H1 (cell line): ENCODE measurements at regions not wholly inside any gene's neighbourhood (a gene's known extent, or its start where the extent isn't known, plus 50 kb on each side); places are given as distances from the start of the nearest gene placed in this dataset.

Experiments
- CTCF ChIA-PET: fragments of 300-600 bp; sonication (Branson Sonifier 250); formaldehyde crosslinking; loops from one replicate; lab custom pipeline; 2021; ENCODE audit not compliant: partially characterized antibody; lab: Charles Lee
- POLR2A ChIA-PET: fragments of 300-600 bp; sonication (Branson Sonifier 250); formaldehyde crosslinking; loops from one replicate; lab custom pipeline; 2021; ENCODE audit warnings: inconsistent platforms; ENCODE audit not compliant: partially characterized antibody; lab: Charles Lee
- DNase-seq, 2 experiments: peaks; one replicate each; pipeline versions ENCODE4 v3.0.0 to v3.0.0-alpha.2; 2010 to 2022; ENCODE audit warnings: low spot score in 2 of 2, low read depth in 1 of 2, mixed read lengths in 1 of 2
- FAIRE-seq: peaks from 2 replicates; lab custom pipeline; 2011; peaks lifted over from hg19 to GRCh38; lab: Jason Lieb, UNC
- H2AFZ ChIP-seq: 2 replicates; pipeline ENCODE4 v1.8.1; 2012; ENCODE audit warnings: low read length, inconsistent platforms
- H2AK5ac ChIP-seq: 2 replicates; pipeline ENCODE4 v1.6.1; 2013; ENCODE audit warnings: low read depth, low read length
- H2BK120ac ChIP-seq: replicated peaks from 2 replicates; pipeline ENCODE3; 2013; ENCODE audit warnings: low read depth, low read length, inconsistent platforms
- H2BK12ac ChIP-seq: 2 replicates; pipeline ENCODE4 v1.6.1; 2013; ENCODE audit warnings: low read depth, low read length
- H2BK15ac ChIP-seq: 2 replicates; pipeline ENCODE4 v1.6.1; 2013; ENCODE audit warnings: low read length
- H2BK20ac ChIP-seq: 2 replicates; pipeline ENCODE4 v1.6.1; 2013; ENCODE audit warnings: low read length
- H2BK5ac ChIP-seq: 2 replicates; pipeline ENCODE4 v1.6.1; 2013; ENCODE audit warnings: low read depth, low read length
- H3K14ac ChIP-seq: 2 replicates; pipeline ENCODE4 v1.6.1; 2013; ENCODE audit warnings: inconsistent platforms; ENCODE audit not compliant: insufficient read length
- H3K18ac ChIP-seq: 2 replicates; pipeline ENCODE4 v1.6.1; 2013; ENCODE audit warnings: low read length; ENCODE audit errors: extremely low read depth
- H3K23ac ChIP-seq: 2 replicates; pipeline ENCODE4 v1.6.1; 2013; ENCODE audit warnings: inconsistent platforms; ENCODE audit not compliant: insufficient read length
- H3K23me2 ChIP-seq: 2 replicates; pipeline ENCODE4 v1.6.1; 2013; ENCODE audit warnings: low read depth, low read length
- H3K27ac ChIP-seq: 2 replicates; pipeline ENCODE4 v1.6.1; 2011; ENCODE audit warnings: low read depth, low read length, inconsistent platforms
- H3K27me3 ChIP-seq, 4 experiments: replicated peaks in 1 of 4; 1 replicate in 1 of 4; 2 replicates in 3 of 4; pipeline versions ENCODE4 v1.6.1 to v1.8.1; 2011 to 2013; ENCODE audit warnings: low read length in 3 of 4, mild to moderate bottlenecking in 3 of 4, inconsistent platforms in 2 of 4, mixed read lengths in 2 of 4, moderate library complexity in 1 of 4; ENCODE audit not compliant: control insufficient read depth in 3 of 4, insufficient read depth in 3 of 4; ENCODE audit errors: extremely low read depth in 1 of 4
- H3K36me3 ChIP-seq, 4 experiments: 2 replicates each; pipeline versions ENCODE4 v1.6.1 to v1.8.1; 2011 to 2013; ENCODE audit warnings: mild to moderate bottlenecking in 4 of 4, low read length in 3 of 4, moderate library complexity in 2 of 4, control low read depth in 1 of 4, inconsistent platforms in 1 of 4; ENCODE audit not compliant: insufficient read depth in 4 of 4, control insufficient read depth in 2 of 4
- H3K4ac ChIP-seq: replicated peaks from 2 replicates; pipeline ENCODE3; 2013; ENCODE audit warnings: low read length, low read depth, mixed read lengths, inconsistent platforms; ENCODE audit not compliant: insufficient read length
- H3K4me1 ChIP-seq, 4 experiments: replicated peaks in 1 of 4; 1 replicate in 1 of 4; 2 replicates in 3 of 4; pipeline versions ENCODE4 v1.6.1 to v1.8.1; 2011 to 2013; ENCODE audit warnings: low read length in 3 of 4, inconsistent platforms in 2 of 4, mixed read lengths in 1 of 4; ENCODE audit not compliant: insufficient read depth in 4 of 4, control insufficient read depth in 3 of 4
- H3K4me2 ChIP-seq, 2 experiments: 2 replicates each; pipeline versions ENCODE4 v1.6.1 to v1.8.1; 2011 to 2013; ENCODE audit warnings: low read depth in 2 of 2, low read length in 2 of 2, control low read depth in 1 of 2, inconsistent platforms in 1 of 2, mild to moderate bottlenecking in 1 of 2; ENCODE audit not compliant: insufficient read depth in 1 of 2
- H3K4me3 ChIP-seq, 4 experiments: fragments of 200-600, 300-600 bp in 1 of 4; sonication (generic), shearing (Covaris generic), sonication (Bioruptor Twin) in 1 of 4; 2 replicates each; pipeline versions ENCODE4 v1.5.1 to v1.8.1; 2011 to 2016; ENCODE audit warnings: low read length in 4 of 4, low read depth in 3 of 4, control low read depth in 2 of 4, inconsistent platforms in 2 of 4, mild to moderate bottlenecking in 2 of 4, mixed read lengths in 1 of 4, moderate library complexity in 1 of 4; ENCODE audit not compliant: insufficient read depth in 2 of 4; ENCODE audit errors: extremely low read depth in 1 of 4
- H3K56ac ChIP-seq: replicated peaks from 2 replicates; pipeline ENCODE3; 2013; ENCODE audit warnings: low read depth, mild to moderate bottlenecking, mixed read lengths, low read length, inconsistent platforms; ENCODE audit not compliant: insufficient read length
- H3K79me1 ChIP-seq: 2 replicates; pipeline ENCODE4 v1.6.1; 2013; ENCODE audit warnings: low read depth, low read length, control low read depth
- H3K79me2 ChIP-seq, 2 experiments: 2 replicates each; pipeline versions ENCODE4 v1.6.1 to v1.8.1; 2012 to 2013; ENCODE audit warnings: low read length in 2 of 2, mild to moderate bottlenecking in 2 of 2, inconsistent platforms in 1 of 2; ENCODE audit not compliant: insufficient read depth in 2 of 2, control insufficient read depth in 1 of 2
- H3K9ac ChIP-seq, 4 experiments: replicated peaks in 1 of 4; 1 replicate in 1 of 4; 2 replicates in 3 of 4; pipeline versions ENCODE4 v1.6.1 to v1.8.1; 2011 to 2013; ENCODE audit warnings: low read depth in 3 of 4, low read length in 3 of 4, control low read depth in 2 of 4, mild to moderate bottlenecking in 2 of 4, moderate library complexity in 2 of 4, inconsistent platforms in 1 of 4; ENCODE audit errors: extremely low read depth in 1 of 4
- H3K9me3 ChIP-seq, 2 experiments: 2 replicates each; pipeline versions ENCODE4 v1.6.1 to v1.8.1; 2012 to 2013; ENCODE audit warnings: mild to moderate bottlenecking in 2 of 2, moderate library complexity in 2 of 2, control low read depth in 1 of 2, inconsistent platforms in 1 of 2, low read depth in 1 of 2, low read length in 1 of 2, mixed read lengths in 1 of 2; ENCODE audit not compliant: insufficient read depth in 2 of 2
- H4K20me1 ChIP-seq, 2 experiments: replicated peaks in 1 of 2; 2 replicates each; pipeline versions ENCODE3 to v1.8.1; 2011 to 2013; ENCODE audit warnings: inconsistent platforms in 2 of 2, low read length in 2 of 2, mild to moderate bottlenecking in 1 of 2; ENCODE audit not compliant: insufficient read depth in 2 of 2, control insufficient read depth in 1 of 2
- H4K5ac ChIP-seq: 2 replicates; pipeline ENCODE4 v1.6.1; 2013; ENCODE audit warnings: low read length, low read depth, mixed read lengths, inconsistent platforms; ENCODE audit not compliant: insufficient read length
- H4K8ac ChIP-seq: 2 replicates; pipeline ENCODE4 v1.8.0; 2013; ENCODE audit warnings: mild to moderate bottlenecking, moderate library complexity, low read length, inconsistent platforms; ENCODE audit not compliant: insufficient read depth; ENCODE audit errors: extremely low read depth
- H4K91ac ChIP-seq: replicated peaks from 2 replicates; pipeline ENCODE3; 2013; ENCODE audit warnings: low read length, mixed read lengths, inconsistent platforms; ENCODE audit not compliant: insufficient read length
- ASH2L ChIP-seq: fragments of 200-600, 300-600 bp; sonication (generic); IDR thresholded peaks from one replicate; pipeline ENCODE4 v1.7.1; 2017; ENCODE audit warnings: low read length
- BACH1 ChIP-seq: IDR thresholded peaks from 2 replicates; pipeline ENCODE4 v1.6.1; 2012; ENCODE audit warnings: low read length, improper control_type of control experiment
- BCL11A ChIP-seq, 2 experiments: IDR thresholded peaks; one replicate each; pipeline ENCODE4 v1.6.1; 2011; ENCODE audit warnings: low read depth in 2 of 2, low read length in 2 of 2, mild to moderate bottlenecking in 2 of 2
- BRCA1 ChIP-seq: IDR thresholded peaks from 2 replicates; pipeline ENCODE4 v1.6.1; 2012; ENCODE audit warnings: low read depth, low read length, improper control_type of control experiment
- CREB1 ChIP-seq: IDR thresholded peaks from 2 replicates; pipeline ENCODE4 v1.6.1; 2012; ENCODE audit warnings: inconsistent platforms
- CTBP2 ChIP-seq: IDR thresholded peaks from 2 replicates; pipeline ENCODE4 v1.7.0; 2011; ENCODE audit warnings: borderline replicate concordance, mild to moderate bottlenecking, moderate library complexity, mixed read lengths, low read length; ENCODE audit not compliant: insufficient read depth, insufficient read length
- EGR1 ChIP-seq: IDR thresholded peaks from 2 replicates; pipeline ENCODE4 v1.6.1; 2011; ENCODE audit warnings: low read depth, low read length, borderline replicate concordance
- KDM5A ChIP-seq: fragments of 200-600 bp; IDR thresholded peaks from 2 replicates; pipeline ENCODE4 v1.7.1; 2012; ENCODE audit warnings: mild to moderate bottlenecking, low read length, inconsistent platforms, mixed read lengths
- MAFK ChIP-seq: IDR thresholded peaks from 2 replicates; pipeline ENCODE4 v1.6.1; 2012; ENCODE audit warnings: low read depth, mild to moderate bottlenecking, improper control_type of control experiment, low read length
- NANOG ChIP-seq: IDR thresholded peaks from 2 replicates; pipeline ENCODE4 v1.6.1; 2011; ENCODE audit warnings: low read length, low read depth, mild to moderate bottlenecking, inconsistent platforms; ENCODE audit not compliant: insufficient read depth, poor library complexity, severe bottlenecking
- RAD21 ChIP-seq, 2 experiments: IDR thresholded peaks in 1 of 2; conservative IDR thresholded peaks in 1 of 2; 2 replicates each; pipeline ENCODE4 v1.6.1; 2011; ENCODE audit warnings: low read depth in 2 of 2, low read length in 2 of 2, improper control_type of control experiment in 1 of 2, inconsistent platforms in 1 of 2, mild to moderate bottlenecking in 1 of 2, moderate library complexity in 1 of 2
- SAP30 ChIP-seq: fragments of 300-600 bp; sonication (generic); IDR thresholded peaks from 2 replicates; pipeline ENCODE4 v1.7.1; 2012; ENCODE audit warnings: low read length, moderate library complexity, mild to moderate bottlenecking, inconsistent platforms; ENCODE audit not compliant: insufficient read depth, insufficient replicate concordance
- SUZ12 ChIP-seq: fragments of 200-600 bp; sonication (generic); IDR thresholded peaks from 2 replicates; pipeline ENCODE4 v1.6.1; 2012; ENCODE audit warnings: mild to moderate bottlenecking, inconsistent platforms, low read length, moderate library complexity, mixed read lengths
- YY1 ChIP-seq: IDR thresholded peaks from 2 replicates; pipeline ENCODE4 v1.6.1; 2011; ENCODE audit warnings: low read depth, mild to moderate bottlenecking, low read length
- WGBS, 2 experiments: shearing (Covaris generic) in 1 of 2; methylation state at CpG; one replicate each; pipeline versions ENCODE4 v1.1.6 to v1.1.7; 2013 to 2015; ENCODE audit warnings: low lambda C conversion rate in 2 of 2, mixed read lengths in 2 of 2, inconsistent platforms in 1 of 2, low coverage in 1 of 2, missing lambda C conversion rate in 1 of 2; ENCODE audit not compliant: insufficient replicate concordance in 2 of 2, insufficient coverage in 1 of 2, insufficient read length in 1 of 2; ENCODE audit errors: extremely low coverage in 1 of 2, missing lambda C conversion rate in 1 of 2; 5-methylcytosine and 5-hydroxymethylcytosine counted together

- no peak overlapping the region for H2AK5ac ChIP-seq
- no peaks in the 10 kb centered on the region for H3K79me2 ChIP-seq
- WGBS, 2 experiments = 91% methylated on average over 6 of the region's 6 CpGs; no CpG with 5 or more reads in 1 of the 2 experiments
- TF ChIP-seq NANOG (no peak), RAD21 (IDR thresholded peaks at IDR 0.05 in 1 of 2, conservative IDR thresholded peaks at IDR 0.05 in 1 of 2; ENCODE audit: low read depth in 2 of 2, low read length in 2 of 2) (no peak), BACH1 (no peak), CREB1 (no peak), BCL11A (IDR thresholded peaks at IDR 0.05; ENCODE audit: low read depth in 2 of 2, low read length in 2 of 2) (no peak), CTBP2 (no peak), SAP30 (no peak), KDM5A (no peak), BRCA1 (no peak), SUZ12 (no peak), EGR1 (no peak), MAFK (no peak), YY1 (no peak), ASH2L (no peak)
Measured at GRCh38 chr17:34825884-34826283, 135.4 kb downstream of the CCT6B start.

More at GRCh38 chr17:34825884-34826283, 135.4 kb downstream of the CCT6B start:
- FAIRE-seq (no peak), DNase-seq (no peak)
- no peaks in the 10 kb centered on the region for H3K9me3 ChIP-seq
- no peak overlapping the region for H2AFZ ChIP-seq
- no peak overlapping the region for H4K91ac ChIP-seq
- H4K8ac ChIP-seq = no peak overlapping the region
- H3K23me2 ChIP-seq = no peaks in the 10 kb centered on the region
- no peak overlapping the region for H3K56ac ChIP-seq
- no peaks in the 10 kb centered on the region for H4K20me1 ChIP-seq
- H3K4me2 ChIP-seq = no peak overlapping the region
- H3K14ac ChIP-seq = no peak overlapping the region
- H3K4me3 ChIP-seq = no peak overlapping the region
- H2BK15ac ChIP-seq = no peak overlapping the region
- H3K18ac ChIP-seq = no peak overlapping the region
- H3K23ac ChIP-seq = no peak overlapping the region
- no peak overlapping the region for H2BK20ac ChIP-seq
- H3K27me3 ChIP-seq = peaks cover 0 to 16% (median 9%) of the 10 kb centered on the region in 4 experiments; a peak in 5 of 7 replicates
- POLR2A ChIA-PET = no interaction called here
- no peaks in the 10 kb centered on the region for H3K79me1 ChIP-seq
- H3K36me3 ChIP-seq = no peaks in the 10 kb centered on the region
- no peak overlapping the region for H4K5ac ChIP-seq
- CTCF ChIA-PET = interaction anchor here (0.8 to 1.9 kb wide), 9 partner anchors 9 to 283 kb away, joined by 3 to 7 read pairs (median 3); no protein-coding TSS in a partner anchor
- H3K9ac ChIP-seq = no peak overlapping the region
- H2BK5ac ChIP-seq = no peak overlapping the region
- peaks cover 3 to 10% (median 5%) of the 10 kb centered on the region in 4 experiments for H3K4me1 ChIP-seq
- H2BK120ac ChIP-seq = no peak overlapping the region
- no peak overlapping the region for H2BK12ac ChIP-seq
- no peak overlapping the region for H3K4ac ChIP-seq
- H3K27ac ChIP-seq = no peak overlapping the region
